ENCODE measurements at regions not wholly inside any gene's neighbourhood (a gene's known extent, or its start where the extent isn't known, plus 50 kb on each side); places are given as distances from the start of the nearest gene placed in this dataset.

- Histone ChIP-seq H3K4me2 (ENCODE audit: extremely low read depth, insufficient read depth, low read length) (no peak overlapping the region), H3K79me2 (ENCODE audit: control insufficient read depth, insufficient read depth, low read length) (no peaks in the 10 kb centered on the region), H3K27me3 (ENCODE audit: control insufficient read depth, insufficient read depth, low read length) (no peaks in the 10 kb centered on the region), H2AFZ (ENCODE audit: low read length) (no peak overlapping the region), H3K36me3 (ENCODE audit: control insufficient read depth, insufficient read depth, low read length) (no peaks in the 10 kb centered on the region), H3K4me1 (ENCODE audit: control insufficient read depth, extremely low read depth, insufficient read depth, low read length) (no peaks in the 10 kb centered on the region), H4K20me1 (ENCODE audit: control insufficient read depth, extremely low read depth, insufficient read depth, low read length) (no peaks in the 10 kb centered on the region), H3K27ac (ENCODE audit: insufficient read depth, low read length) (no peak overlapping the region), H3K9ac (ENCODE audit: insufficient read depth, low read length) (no peak overlapping the region), H3K9me3 (ENCODE audit: control insufficient read depth, insufficient read depth, low read depth, low read length) (no peaks in the 10 kb centered on the region), H3K4me3 (replicated peaks in 1 of 4; ENCODE audit: control extremely low read depth in 1 of 4, insufficient read depth in 1 of 4, low read depth in 3 of 4, low read length in 4 of 4) (no peak overlapping the region)
- DNase-seq (ENCODE audit: low read depth in 2 of 2): no peak
- no peak for TF ChIP-seq EZH2 (IDR thresholded peaks at IDR 0.05; ENCODE audit: low read length, missing control alignments)
- TF ChIP-seq, protein P1, sequence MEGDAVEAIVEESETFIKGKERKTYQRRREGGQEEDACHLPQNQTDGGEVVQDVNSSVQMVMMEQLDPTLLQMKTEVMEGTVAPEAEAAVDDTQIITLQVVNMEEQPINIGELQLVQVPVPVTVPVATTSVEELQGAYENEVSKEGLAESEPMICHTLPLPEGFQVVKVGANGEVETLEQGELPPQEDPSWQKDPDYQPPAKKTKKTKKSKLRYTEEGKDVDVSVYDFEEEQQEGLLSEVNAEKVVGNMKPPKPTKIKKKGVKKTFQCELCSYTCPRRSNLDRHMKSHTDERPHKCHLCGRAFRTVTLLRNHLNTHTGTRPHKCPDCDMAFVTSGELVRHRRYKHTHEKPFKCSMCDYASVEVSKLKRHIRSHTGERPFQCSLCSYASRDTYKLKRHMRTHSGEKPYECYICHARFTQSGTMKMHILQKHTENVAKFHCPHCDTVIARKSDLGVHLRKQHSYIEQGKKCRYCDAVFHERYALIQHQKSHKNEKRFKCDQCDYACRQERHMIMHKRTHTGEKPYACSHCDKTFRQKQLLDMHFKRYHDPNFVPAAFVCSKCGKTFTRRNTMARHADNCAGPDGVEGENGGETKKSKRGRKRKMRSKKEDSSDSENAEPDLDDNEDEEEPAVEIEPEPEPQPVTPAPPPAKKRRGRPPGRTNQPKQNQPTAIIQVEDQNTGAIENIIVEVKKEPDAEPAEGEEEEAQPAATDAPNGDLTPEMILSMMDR (conservative IDR thresholded peaks at IDR 0.05 in 1 of 2, IDR thresholded peaks at IDR 0.05 in 1 of 2; ENCODE audit: low read depth in 1 of 2, low read length in 2 of 2): no peak
Observed at GRCh38 chr13:22589880-22590279, 590.9 kb upstream of the SGCG start.

- no peaks in the 10 kb centered on the region for H3K79me2 ChIP-seq (ENCODE audit: control insufficient read depth, insufficient read depth, low read length)
- DNase-seq (ENCODE audit: low read depth in 2 of 2): peak in 1 of 2 donors; percentile 43
- no peak overlapping the region for H3K4me3 ChIP-seq (replicated peaks in 1 of 4; ENCODE audit: control extremely low read depth in 1 of 4, insufficient read depth in 1 of 4, low read depth in 3 of 4, low read length in 4 of 4)
- H3K9me3 ChIP-seq (ENCODE audit: control insufficient read depth, insufficient read depth, low read depth, low read length): no peaks in the 10 kb centered on the region
- H3K27ac ChIP-seq (ENCODE audit: insufficient read depth, low read length): no peak overlapping the region
- H3K9ac ChIP-seq (ENCODE audit: insufficient read depth, low read length): no peak overlapping the region
- TF ChIP-seq EZH2 (IDR thresholded peaks at IDR 0.05; ENCODE audit: low read length, missing control alignments): no peak
- TF ChIP-seq, protein P1 (conservative IDR thresholded peaks at IDR 0.05 in 1 of 2, IDR thresholded peaks at IDR 0.05 in 1 of 2; ENCODE audit: low read depth in 1 of 2, low read length in 2 of 2): no peak
- H3K27me3 ChIP-seq (ENCODE audit: control insufficient read depth, insufficient read depth, low read length): no peaks in the 10 kb centered on the region
- H3K4me1 ChIP-seq (ENCODE audit: control insufficient read depth, extremely low read depth, insufficient read depth, low read length): no peaks in the 10 kb centered on the region
- no peaks in the 10 kb centered on the region for H3K36me3 ChIP-seq (ENCODE audit: control insufficient read depth, insufficient read depth, low read length)
- no peak overlapping the region for H2AFZ ChIP-seq (ENCODE audit: low read length)
- no peaks in the 10 kb centered on the region for H4K20me1 ChIP-seq (ENCODE audit: control insufficient read depth, extremely low read depth, insufficient read depth, low read length)
- H3K4me2 ChIP-seq (ENCODE audit: extremely low read depth, insufficient read depth, low read length): no peak overlapping the region
Observed at GRCh38 chr13:22592515-22592914, 588.3 kb upstream of the SGCG start.

- Histone ChIP-seq H4K20me1 (ENCODE audit: control insufficient read depth, extremely low read depth, insufficient read depth, low read length) (no peaks in the 10 kb centered on the region), H3K27ac (ENCODE audit: insufficient read depth, low read length) (no peak overlapping the region), H2AFZ (ENCODE audit: low read length) (no peak overlapping the region), H3K9me3 (ENCODE audit: control insufficient read depth, insufficient read depth, low read depth, low read length) (no peaks in the 10 kb centered on the region), H3K4me3 (replicated peaks in 1 of 4; ENCODE audit: control extremely low read depth in 1 of 4, insufficient read depth in 1 of 4, low read depth in 3 of 4, low read length in 4 of 4) (no peak overlapping the region), H3K4me2 (ENCODE audit: extremely low read depth, insufficient read depth, low read length) (no peak overlapping the region), H3K36me3 (ENCODE audit: control insufficient read depth, insufficient read depth, low read length) (no peaks in the 10 kb centered on the region), H3K9ac (ENCODE audit: insufficient read depth, low read length) (no peak overlapping the region), H3K27me3 (ENCODE audit: control insufficient read depth, insufficient read depth, low read length) (no peaks in the 10 kb centered on the region), H3K4me1 (ENCODE audit: control insufficient read depth, extremely low read depth, insufficient read depth, low read length) (no peaks in the 10 kb centered on the region), H3K79me2 (ENCODE audit: control insufficient read depth, insufficient read depth, low read length) (no peaks in the 10 kb centered on the region)
- no peak for DNase-seq (ENCODE audit: low read depth in 2 of 2)
- TF ChIP-seq, protein P1 (conservative IDR thresholded peaks at IDR 0.05 in 1 of 2, IDR thresholded peaks at IDR 0.05 in 1 of 2; ENCODE audit: low read depth in 1 of 2, low read length in 2 of 2): no peak
- no peak for TF ChIP-seq EZH2 (IDR thresholded peaks at IDR 0.05; ENCODE audit: low read length, missing control alignments)
Observed at GRCh38 chr13:22594041-22594440, 586.7 kb upstream of the SGCG start.
